Stimulated activated CD8-positive, alpha-beta memory T cell treated with anti-CD3 and anti-CD28 coated beads, Interleukin-15, amount 100 ng/mL, for 48 hours (primary cell): ENCODE measurements at regions not wholly inside any gene's neighbourhood (a gene's known extent, or its start where the extent isn't known, plus 50 kb on each side); places are given as distances from the start of the nearest gene placed in this dataset.
"Not testable (repeated sequence)": the region's sequence is repeated elsewhere in the genome, so short reads cannot be mapped to it uniquely, and the experiment has no call there.

Experiments used
- DNase-seq, 2 donors: peaks; one replicate each; pipeline ENCODE4 v3.0.0-alpha.2; 2020; ENCODE audit warnings: low read depth in 2 of 2

GRCh38 chr6:27190126-27190525 lies 57.4 kb upstream of the PRSS16 start:
- no peak for DNase-seq

DNA sequence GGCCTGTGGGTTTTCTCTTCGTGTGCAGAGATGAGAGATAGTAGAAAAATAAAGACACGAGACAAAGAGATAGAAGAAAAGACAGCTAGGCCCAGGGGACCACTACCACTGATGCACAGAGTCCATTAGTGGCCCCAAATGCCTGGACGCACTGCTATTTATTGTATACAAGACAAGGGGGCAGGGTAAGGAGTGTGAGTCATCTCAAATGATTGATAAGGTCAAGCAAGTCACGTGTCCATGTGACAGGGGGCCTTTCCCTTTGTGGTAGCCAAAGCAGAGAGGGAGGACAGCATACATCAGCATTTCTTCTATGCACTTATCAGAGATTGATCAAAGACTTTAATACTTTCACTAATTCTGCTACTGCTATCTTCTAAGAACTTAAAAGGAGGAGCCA lies 53.0 kb upstream of the PRSS16 start:
- not testable (repeated sequence) for DNase-seq

GRCh38 chr6:27195547-27195946 lies 52.0 kb upstream of the PRSS16 start:
- DNase-seq, result not testable (repeated sequence)
